Stimulated activated CD8-positive, alpha-beta memory T cell treated with anti-CD3 and anti-CD28 coated beads, Interleukin-15, amount 100 ng/mL, for 48 hours (primary cell): ENCODE measurements at regions not wholly inside any gene's neighbourhood (a gene's known extent, or its start where the extent isn't known, plus 50 kb on each side); places are given as distances from the start of the nearest gene placed in this dataset.

ENCODE experiments used
- DNase-seq, 2 donors: peaks; one replicate each; pipeline ENCODE4 v3.0.0-alpha.2; 2020; ENCODE audit warnings: low read depth in 2 of 2

- no peak for DNase-seq
Measured at GRCh38 chr1:5465281-5465711, 526.9 kb downstream of the NPHP4 start.

GRCh38 chr1:5464366-5464765, 527.9 kb downstream of the NPHP4 start:
- DNase-seq = no peak

GRCh38 chr1:5460974-5461373, 531.3 kb downstream of the NPHP4 start:
- DNase-seq = no peak

GRCh38 chr1:5459839-5460610, 532.2 kb downstream of the NPHP4 start:
- no peak for DNase-seq

GRCh38 chr1:5458248-5458647, 534.0 kb downstream of the NPHP4 start:
- no peak for DNase-seq

GRCh38 chr1:5456090-5456811, 536.0 kb downstream of the NPHP4 start:
- DNase-seq = no peak

- no peak for DNase-seq
Measured at GRCh38 chr1:5455651-5456050, 536.6 kb downstream of the NPHP4 start.

- DNase-seq = no peak
Measured at GRCh38 chr1:5455056-5455455, 537.2 kb downstream of the NPHP4 start.

GRCh38 chr1:5453347-5453746, 538.9 kb downstream of the NPHP4 start:
- no peak for DNase-seq

GRCh38 chr1:5451671-5452070, 540.6 kb downstream of the NPHP4 start:
- no peak for DNase-seq

GRCh38 chr1:5448486-5448885, 543.7 kb downstream of the NPHP4 start:
- DNase-seq = no peak

GRCh38 chr1:5447503-5447960, 544.7 kb downstream of the NPHP4 start:
- no peak for DNase-seq

- no peak for DNase-seq
Measured at GRCh38 chr1:5444396-5444795, 547.8 kb downstream of the NPHP4 start.

- DNase-seq = no peak
Measured at GRCh38 chr1:5436808-5437207, 555.4 kb downstream of the NPHP4 start.

- no peak for DNase-seq
Measured at GRCh38 chr1:5435414-5435813, 556.8 kb downstream of the NPHP4 start.

GRCh38 chr1:5432436-5432835, 559.8 kb downstream of the NPHP4 start:
- DNase-seq = no peak

- no peak for DNase-seq
Measured at GRCh38 chr1:5430911-5431697, 561.1 kb downstream of the NPHP4 start.

- no peak for DNase-seq
Measured at GRCh38 chr1:5430136-5430535, 562.1 kb downstream of the NPHP4 start.

GRCh38 chr1:5428351-5428750, 563.9 kb downstream of the NPHP4 start:
- DNase-seq = no peak

- no peak for DNase-seq
Measured at GRCh38 chr1:5427026-5427613, 565.1 kb downstream of the NPHP4 start.

GRCh38 chr1:5424802-5425703, 567.2 kb downstream of the NPHP4 start:
- DNase-seq = no peak
